ENCODE measurements at regions not wholly inside any gene's neighbourhood (a gene's known extent, or its start where the extent isn't known, plus 50 kb on each side); places are given as distances from the start of the nearest gene placed in this dataset.

DNA sequence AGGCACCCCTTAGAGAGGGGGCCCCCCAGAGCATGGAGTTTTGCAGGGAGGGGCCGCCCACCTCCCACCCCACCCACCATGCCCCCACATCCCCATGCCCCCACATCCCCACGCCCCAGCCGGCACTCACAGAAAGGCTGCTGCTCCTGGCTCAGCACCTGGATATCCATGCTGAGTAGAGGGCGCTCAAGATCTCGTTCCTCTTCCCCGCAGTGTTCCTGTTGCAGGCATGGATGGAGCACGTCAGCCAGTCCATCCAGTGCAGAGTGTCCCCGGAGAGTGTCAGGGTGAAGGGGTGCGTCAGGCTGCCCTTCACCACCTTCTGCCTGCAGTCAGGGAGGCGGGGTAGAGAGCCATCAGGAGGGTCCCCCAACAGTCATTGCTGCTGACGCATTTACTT lies 156.2 kb downstream of the CRYBB2 start:
- no peak overlapping the region for H3K4me3 ChIP-seq
- no peaks in the 10 kb centered on the region for H3K9me3 ChIP-seq
- H3K27ac ChIP-seq: no peak overlapping the region
- intact Hi-C loops (cut with DNase I): no loop called here
- no peaks in the 10 kb centered on the region for H3K4me1 ChIP-seq
- DNase-seq (no peak), ATAC-seq (no peak)
- peaks cover 6% of the 10 kb centered on the region for H3K36me3 ChIP-seq
- TF ChIP-seq, protein P1, sequence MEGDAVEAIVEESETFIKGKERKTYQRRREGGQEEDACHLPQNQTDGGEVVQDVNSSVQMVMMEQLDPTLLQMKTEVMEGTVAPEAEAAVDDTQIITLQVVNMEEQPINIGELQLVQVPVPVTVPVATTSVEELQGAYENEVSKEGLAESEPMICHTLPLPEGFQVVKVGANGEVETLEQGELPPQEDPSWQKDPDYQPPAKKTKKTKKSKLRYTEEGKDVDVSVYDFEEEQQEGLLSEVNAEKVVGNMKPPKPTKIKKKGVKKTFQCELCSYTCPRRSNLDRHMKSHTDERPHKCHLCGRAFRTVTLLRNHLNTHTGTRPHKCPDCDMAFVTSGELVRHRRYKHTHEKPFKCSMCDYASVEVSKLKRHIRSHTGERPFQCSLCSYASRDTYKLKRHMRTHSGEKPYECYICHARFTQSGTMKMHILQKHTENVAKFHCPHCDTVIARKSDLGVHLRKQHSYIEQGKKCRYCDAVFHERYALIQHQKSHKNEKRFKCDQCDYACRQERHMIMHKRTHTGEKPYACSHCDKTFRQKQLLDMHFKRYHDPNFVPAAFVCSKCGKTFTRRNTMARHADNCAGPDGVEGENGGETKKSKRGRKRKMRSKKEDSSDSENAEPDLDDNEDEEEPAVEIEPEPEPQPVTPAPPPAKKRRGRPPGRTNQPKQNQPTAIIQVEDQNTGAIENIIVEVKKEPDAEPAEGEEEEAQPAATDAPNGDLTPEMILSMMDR (IDR thresholded peaks at IDR 0.05): no peak
- no peaks in the 10 kb centered on the region for H3K27me3 ChIP-seq

DNA sequence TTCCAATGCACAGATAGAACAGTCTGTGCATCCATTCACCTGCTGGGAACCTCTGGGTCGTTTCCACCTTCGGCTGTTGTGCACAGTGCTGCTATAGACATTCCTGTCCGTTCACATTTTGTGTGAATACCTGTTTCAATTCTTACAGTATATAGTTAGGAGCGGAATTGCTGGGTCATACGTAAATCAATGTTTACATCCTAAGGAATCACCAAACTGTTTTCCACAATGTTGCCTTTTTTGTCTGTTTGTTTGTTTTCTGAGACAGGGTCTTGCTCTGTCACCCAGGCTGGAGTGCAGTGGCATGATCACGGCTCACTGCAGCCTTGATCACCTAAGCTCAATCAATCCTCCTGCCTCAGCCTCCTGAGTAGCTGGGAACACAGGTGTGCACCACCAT lies 158.3 kb downstream of the CRYBB2 start:
- H3K4me1 ChIP-seq: no peaks in the 10 kb centered on the region
- H3K27ac ChIP-seq: no peak overlapping the region
- H3K9me3 ChIP-seq: no peaks in the 10 kb centered on the region
- no peak for DNase-seq
- peaks cover 13% of the 10 kb centered on the region for H3K36me3 ChIP-seq
- no peak for ATAC-seq
- intact Hi-C loops (cut with DNase I): no loop called here
- TF ChIP-seq, protein P1 (IDR thresholded peaks at IDR 0.05): no peak
- H3K4me3 ChIP-seq: no peak overlapping the region
- H3K27me3 ChIP-seq: no peaks in the 10 kb centered on the region

DNA sequence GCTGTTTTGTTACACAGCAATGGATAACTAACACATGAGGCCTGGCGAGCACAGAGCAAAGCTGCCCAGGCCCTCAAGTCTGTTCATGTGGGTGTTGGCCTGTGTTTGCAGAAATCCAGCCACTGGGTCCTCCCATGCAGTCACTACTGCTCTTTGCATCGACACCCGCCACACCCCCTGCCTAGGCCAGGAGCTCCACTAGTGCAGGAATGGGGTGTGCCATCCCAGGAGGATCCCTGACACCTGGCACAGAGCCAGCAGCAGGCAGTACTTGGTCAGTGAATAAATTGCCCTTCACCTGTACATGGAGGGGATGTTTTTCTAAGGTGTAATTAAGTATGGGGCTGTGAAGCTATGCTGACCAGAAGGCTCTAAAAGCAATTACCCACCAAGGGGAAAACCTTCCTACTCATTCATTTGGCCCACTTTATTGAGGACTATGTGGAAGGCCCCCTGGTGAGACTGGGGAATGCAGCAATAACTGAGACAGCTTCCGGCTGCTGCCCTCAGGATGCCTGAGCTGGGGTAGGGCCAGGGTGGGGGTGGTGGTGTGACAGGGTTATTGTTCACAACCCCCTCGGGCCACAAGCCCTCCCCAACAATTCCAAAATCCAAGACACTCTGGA lies 160.8 kb downstream of the CRYBB2 start:
- H3K27ac ChIP-seq: no peak overlapping the region
- DNase-seq (no peak), ATAC-seq (no peak)
- peaks cover 13% of the 10 kb centered on the region for H3K36me3 ChIP-seq
- intact Hi-C loops (cut with DNase I): no loop called here
- no peak overlapping the region for H3K4me3 ChIP-seq
- no peaks in the 10 kb centered on the region for H3K27me3 ChIP-seq
- TF ChIP-seq, protein P1 (IDR thresholded peaks at IDR 0.05): no peak
- no peaks in the 10 kb centered on the region for H3K9me3 ChIP-seq
- H3K4me1 ChIP-seq: no peaks in the 10 kb centered on the region

DNA sequence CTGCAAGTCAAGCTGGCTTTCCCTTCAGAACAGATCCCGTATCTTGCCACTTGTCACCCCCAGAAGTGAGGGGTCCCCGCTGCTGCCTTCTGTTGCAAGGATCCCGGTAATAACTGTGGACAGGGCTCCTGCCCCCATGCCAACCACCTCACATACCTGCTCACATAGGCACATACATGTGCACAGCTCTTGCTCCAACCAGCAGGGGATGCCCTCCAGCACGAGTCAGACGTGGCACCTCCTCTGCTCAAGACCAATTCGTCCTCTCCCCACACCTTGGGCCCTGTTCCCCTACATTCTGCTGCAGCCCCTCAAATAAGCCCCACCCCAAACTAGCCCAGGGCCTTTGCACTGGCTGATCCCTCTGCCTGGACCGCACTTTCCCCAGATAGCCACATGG lies 163.3 kb downstream of the CRYBB2 start:
- intact Hi-C loops (cut with DNase I): no loop called here
- TF ChIP-seq, protein P1 (IDR thresholded peaks at IDR 0.05): no peak
- ATAC-seq: peak; percentile 14

DNA sequence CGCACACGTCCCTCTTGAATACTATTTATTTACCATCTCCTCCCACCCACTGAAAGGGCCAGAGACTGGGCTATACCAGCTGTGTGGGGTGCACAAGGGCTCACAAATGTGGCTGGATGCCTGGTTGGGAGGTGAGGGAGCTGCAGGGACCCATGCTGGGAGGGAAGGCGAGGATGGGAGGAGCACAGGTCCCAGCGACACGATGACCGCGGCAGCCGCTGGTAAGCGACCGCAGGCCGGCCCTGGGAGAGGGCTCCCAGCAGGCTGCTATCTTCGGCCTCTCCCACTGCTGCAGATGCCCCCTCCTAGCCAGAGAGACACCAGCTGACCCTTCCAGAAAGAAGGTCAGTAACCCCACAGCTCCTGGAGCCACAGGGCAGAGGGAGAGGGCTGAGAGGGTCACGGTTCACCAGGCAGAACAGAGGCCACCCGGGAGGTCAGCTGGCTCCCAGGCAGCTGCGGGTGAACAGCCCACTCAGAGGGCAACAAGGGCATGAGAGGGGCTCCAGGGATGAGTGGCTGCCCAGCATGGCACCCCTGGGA lies 163.9 kb downstream of the CRYBB2 start:
- TF ChIP-seq, protein P1 (IDR thresholded peaks at IDR 0.05): no peak
- H3K4me3 ChIP-seq: no peak overlapping the region
- peaks cover 13% of the 10 kb centered on the region for H3K36me3 ChIP-seq
- DNase-seq (no peak), ATAC-seq (no peak)
- H3K27me3 ChIP-seq: no peaks in the 10 kb centered on the region
- H3K9me3 ChIP-seq: no peaks in the 10 kb centered on the region
- intact Hi-C loops (cut with DNase I): no loop called here
- no peaks in the 10 kb centered on the region for H3K4me1 ChIP-seq
- H3K27ac ChIP-seq: no peak overlapping the region

More for the DNA sequence above, 163.3 kb downstream of the CRYBB2 start:
- Histone ChIP-seq H3K36me3 (peaks cover 13% of the 10 kb centered on the region), H3K4me1 (no peaks in the 10 kb centered on the region), H3K4me3 (no peak overlapping the region), H3K27ac (no peak overlapping the region), H3K27me3 (no peaks in the 10 kb centered on the region), H3K9me3 (no peaks in the 10 kb centered on the region)
- DNase-seq: no peak
